ENCODE measurements at regions not wholly inside any gene's neighbourhood (a gene's known extent, or its start where the extent isn't known, plus 50 kb on each side); places are given as distances from the start of the nearest gene placed in this dataset.

Small RNA genes lying in the stretch of these regions (small RNA-seq; reads per million reads assigned to genes)
- gene AL031777.2 (0 reads per million in 6 experiments), gene HIST1H2AD (0 reads per million in 6 experiments), gene HIST1H2APS3 (0 to 2.5 (median 0) reads per million in 6 experiments), gene HIST1H4G (0 reads per million in 6 experiments), gene LARP1P1 (0 reads per million in 6 experiments)

Data from A549 (cell line).